Mesothelial cell of epicardium (in vitro differentiated cells): ENCODE measurements at regions not wholly inside any gene's neighbourhood (a gene's known extent, or its start where the extent isn't known, plus 50 kb on each side); places are given as distances from the start of the nearest gene placed in this dataset.
A peak's percentile ranks its signal among the peaks of the same experiment; 100 is the strongest.

Experiments
- DNase-seq, 2 experiments: peaks; one replicate each; pipeline ENCODE4 v3.0.0; 2021; ENCODE audit warnings: low spot score in 2 of 2; ENCODE audit not compliant: unreplicated experiment in 2 of 2
- H3K27ac Mint-ChIP-seq: 2 replicates; pipeline ENCODE4 v1.8.0; 2021; ENCODE audit warnings: mixed read lengths
- H3K27me3 Mint-ChIP-seq: 2 replicates; pipeline ENCODE4 v1.8.0; 2021; ENCODE audit warnings: low read depth, mixed read lengths
- H3K36me3 Mint-ChIP-seq: 2 replicates; pipeline ENCODE4 v1.8.0; 2021; ENCODE audit warnings: mixed read lengths
- H3K4me1 Mint-ChIP-seq: 2 replicates; pipeline ENCODE4 v1.8.0; 2021; ENCODE audit warnings: mixed read lengths
- H3K4me3 Mint-ChIP-seq: 2 replicates; pipeline ENCODE4 v1.8.0; 2021; ENCODE audit warnings: mild to moderate bottlenecking, moderate library complexity, mixed read lengths
- H3K9me3 Mint-ChIP-seq: 2 replicates; pipeline ENCODE4 v1.8.0; 2021; ENCODE audit warnings: mixed read lengths
- TF ChIP-seq, protein P1 (sequence below): fragments of 200-600 bp; sonication (generic); IDR thresholded peaks from one replicate; pipeline ENCODE4 v1.5.0; 2021; ENCODE audit warnings: antibody characterized with exemption; ENCODE audit not compliant: unreplicated experiment

- Mint-ChIP-seq H3K27me3 (no peaks in the 10 kb centered on the region), H3K4me1 (peaks cover 6% of the 10 kb centered on the region), H3K9me3 (peaks cover 23% of the 10 kb centered on the region), H3K27ac (no peak overlapping the region), H3K36me3 (no peaks in the 10 kb centered on the region), H3K4me3 (no peak overlapping the region)
- DNase-seq, result no peak
- TF ChIP-seq, protein P1, sequence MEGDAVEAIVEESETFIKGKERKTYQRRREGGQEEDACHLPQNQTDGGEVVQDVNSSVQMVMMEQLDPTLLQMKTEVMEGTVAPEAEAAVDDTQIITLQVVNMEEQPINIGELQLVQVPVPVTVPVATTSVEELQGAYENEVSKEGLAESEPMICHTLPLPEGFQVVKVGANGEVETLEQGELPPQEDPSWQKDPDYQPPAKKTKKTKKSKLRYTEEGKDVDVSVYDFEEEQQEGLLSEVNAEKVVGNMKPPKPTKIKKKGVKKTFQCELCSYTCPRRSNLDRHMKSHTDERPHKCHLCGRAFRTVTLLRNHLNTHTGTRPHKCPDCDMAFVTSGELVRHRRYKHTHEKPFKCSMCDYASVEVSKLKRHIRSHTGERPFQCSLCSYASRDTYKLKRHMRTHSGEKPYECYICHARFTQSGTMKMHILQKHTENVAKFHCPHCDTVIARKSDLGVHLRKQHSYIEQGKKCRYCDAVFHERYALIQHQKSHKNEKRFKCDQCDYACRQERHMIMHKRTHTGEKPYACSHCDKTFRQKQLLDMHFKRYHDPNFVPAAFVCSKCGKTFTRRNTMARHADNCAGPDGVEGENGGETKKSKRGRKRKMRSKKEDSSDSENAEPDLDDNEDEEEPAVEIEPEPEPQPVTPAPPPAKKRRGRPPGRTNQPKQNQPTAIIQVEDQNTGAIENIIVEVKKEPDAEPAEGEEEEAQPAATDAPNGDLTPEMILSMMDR, result no peak
These were observed 726.9 kb upstream of the TENM4 start for GRCh38 chr11:80167766-80168165.

DNA sequence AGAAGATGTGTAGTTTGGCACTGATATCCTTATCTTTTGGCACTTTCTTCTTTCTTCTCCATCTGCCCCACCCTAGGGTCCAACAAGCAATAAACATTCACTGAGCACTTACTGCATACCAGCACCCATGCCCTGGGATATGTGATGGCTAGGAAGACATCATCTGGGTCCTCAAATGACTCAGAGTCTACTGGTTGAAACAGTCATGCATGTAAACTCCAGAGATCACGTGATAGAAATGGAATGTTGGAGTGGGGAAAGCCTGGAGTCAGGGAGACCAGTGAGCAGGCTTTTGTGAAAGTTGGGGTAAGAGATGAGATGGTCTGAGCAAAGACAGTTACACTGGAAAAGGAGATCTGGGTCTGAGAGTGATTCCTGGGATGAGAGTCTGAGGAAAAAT lies 724.9 kb upstream of the TENM4 start:
- Mint-ChIP-seq H3K9me3 (peaks cover 12% of the 10 kb centered on the region), H3K27me3 (no peaks in the 10 kb centered on the region), H3K36me3 (no peaks in the 10 kb centered on the region), H3K4me3 (no peak overlapping the region), H3K4me1 (peaks cover 9% of the 10 kb centered on the region), H3K27ac (no peak overlapping the region)
- TF ChIP-seq, protein P1, result no peak
- no peak for DNase-seq

DNA sequence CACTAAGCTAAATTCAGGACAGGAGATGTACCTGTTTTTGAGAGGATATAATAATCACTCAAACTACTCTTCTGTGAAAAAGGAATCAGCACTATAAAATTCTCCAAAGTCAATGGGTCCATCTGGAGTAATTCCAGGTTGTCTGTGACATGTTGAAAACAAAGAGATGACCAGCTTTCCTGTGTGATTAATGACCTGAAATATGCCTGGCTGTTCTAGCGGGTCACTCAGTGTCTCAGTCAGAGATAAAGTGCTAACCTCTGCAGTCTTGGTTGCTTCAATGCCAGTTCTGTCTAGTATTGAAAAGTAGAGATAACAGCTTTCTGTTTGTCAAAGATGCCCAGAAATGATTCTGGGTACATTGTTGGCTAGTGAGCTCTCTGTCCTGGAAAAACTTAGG lies 722.6 kb upstream of the TENM4 start:
- Mint-ChIP-seq H3K27ac (no peak overlapping the region), H3K9me3 (no peaks in the 10 kb centered on the region), H3K27me3 (no peaks in the 10 kb centered on the region), H3K4me1 (peaks cover 9% of the 10 kb centered on the region), H3K36me3 (no peaks in the 10 kb centered on the region), H3K4me3 (no peak overlapping the region)
- DNase-seq, result no peak
- TF ChIP-seq, protein P1, result no peak

- TF ChIP-seq, protein P1, result no peak
- no peak for DNase-seq
- H3K9me3 Mint-ChIP-seq, result no peaks in the 10 kb centered on the region
- no peak overlapping the region for H3K4me3 Mint-ChIP-seq
- no peaks in the 10 kb centered on the region for H3K36me3 Mint-ChIP-seq
- H3K27ac Mint-ChIP-seq, result peak overlapping the region; percentile 78
- H3K27me3 Mint-ChIP-seq, result no peaks in the 10 kb centered on the region
- H3K4me1 Mint-ChIP-seq, result peaks cover 9% of the 10 kb centered on the region
These were observed 722.2 kb upstream of the TENM4 start for GRCh38 chr11:80163011-80163410.

DNA sequence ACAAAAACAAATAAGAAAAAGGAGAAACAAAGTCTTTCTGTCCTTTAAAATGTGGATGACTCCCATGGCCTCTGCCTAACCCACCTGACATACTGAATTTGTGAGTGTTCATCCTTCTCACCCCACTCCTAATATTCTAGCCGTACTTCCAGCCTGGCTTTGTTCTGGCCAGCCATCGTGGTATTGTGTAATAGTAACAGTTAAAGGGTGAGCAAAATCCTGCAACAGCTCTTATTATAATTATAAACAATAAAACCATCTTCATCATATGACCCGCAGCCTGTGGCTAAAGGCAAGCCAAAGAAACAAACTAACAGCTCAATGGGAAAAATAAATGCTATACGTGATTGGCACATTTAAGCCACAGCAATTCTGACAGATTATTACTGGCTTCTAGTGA lies 721.6 kb upstream of the TENM4 start:
- Mint-ChIP-seq H3K27ac (peak overlapping the region; percentile 78), H3K4me3 (no peak overlapping the region), H3K27me3 (no peaks in the 10 kb centered on the region), H3K9me3 (no peaks in the 10 kb centered on the region), H3K4me1 (peaks cover 9% of the 10 kb centered on the region), H3K36me3 (no peaks in the 10 kb centered on the region)
- no peak for DNase-seq
- TF ChIP-seq, protein P1, result no peak

DNA sequence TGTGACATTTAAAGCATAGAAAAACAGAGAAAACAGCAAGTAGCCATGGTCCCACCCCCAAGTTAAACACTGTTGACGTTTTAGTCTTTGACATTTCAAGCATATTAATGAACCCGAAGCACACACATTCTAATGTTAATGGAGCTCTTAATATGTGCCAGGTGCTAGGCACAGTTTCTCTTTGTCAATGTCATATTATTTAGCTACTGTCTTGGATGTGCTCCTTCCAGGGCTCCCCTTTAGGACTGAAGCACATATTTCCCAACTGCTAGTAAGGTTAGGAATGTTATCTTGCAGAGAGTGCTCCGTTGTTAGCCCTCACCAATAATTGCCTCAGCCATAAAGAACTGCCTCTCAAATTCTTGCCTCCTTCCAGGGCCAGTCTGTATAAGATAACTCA lies 716.6 kb upstream of the TENM4 start:
- Mint-ChIP-seq H3K4me1 (no peaks in the 10 kb centered on the region), H3K27ac (no peak overlapping the region), H3K9me3 (no peaks in the 10 kb centered on the region), H3K4me3 (no peak overlapping the region), H3K36me3 (no peaks in the 10 kb centered on the region), H3K27me3 (peaks cover 5% of the 10 kb centered on the region)
- TF ChIP-seq, protein P1, result no peak
- DNase-seq, result no peak
